HG02973 (cell line): ENCODE measurements at regions not wholly inside any gene's neighbourhood (a gene's known extent, or its start where the extent isn't known, plus 50 kb on each side); places are given as distances from the start of the nearest gene placed in this dataset.

ENCODE experiments used
- ATAC-seq: cut with Tn5 transposase; IDR thresholded peaks from one replicate; pipeline ENCODE4 v1.9.1; 2021; ENCODE audit warnings: moderate library complexity; ENCODE audit not compliant: unreplicated experiment

DNA sequence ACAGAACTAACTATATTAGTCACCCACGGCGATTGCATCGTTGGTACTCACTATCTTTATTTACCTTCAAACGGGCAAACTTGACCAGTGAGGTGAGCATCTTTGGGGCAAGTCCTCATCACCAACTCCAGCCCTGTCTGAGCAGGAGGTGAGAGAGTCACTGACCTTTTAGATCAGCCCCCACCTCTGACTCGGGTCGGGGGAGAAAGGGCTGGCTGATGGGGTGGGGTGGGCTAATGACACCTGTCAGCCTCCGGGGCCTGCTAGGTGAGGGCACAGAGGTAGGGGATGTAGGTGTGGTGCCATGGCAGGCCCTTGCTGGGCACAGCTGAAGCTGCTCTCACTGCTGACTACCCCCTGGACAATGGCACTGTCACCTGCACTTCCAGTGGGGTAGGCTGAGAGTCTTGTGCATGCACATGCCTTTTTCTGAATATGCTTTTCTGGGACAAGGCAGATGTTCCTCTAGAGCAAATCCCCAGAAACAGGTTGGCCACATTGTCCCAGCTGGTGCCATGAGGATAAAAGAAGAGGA lies 359.5 kb upstream of the MKI67 start:
- ATAC-seq, result no peak

DNA sequence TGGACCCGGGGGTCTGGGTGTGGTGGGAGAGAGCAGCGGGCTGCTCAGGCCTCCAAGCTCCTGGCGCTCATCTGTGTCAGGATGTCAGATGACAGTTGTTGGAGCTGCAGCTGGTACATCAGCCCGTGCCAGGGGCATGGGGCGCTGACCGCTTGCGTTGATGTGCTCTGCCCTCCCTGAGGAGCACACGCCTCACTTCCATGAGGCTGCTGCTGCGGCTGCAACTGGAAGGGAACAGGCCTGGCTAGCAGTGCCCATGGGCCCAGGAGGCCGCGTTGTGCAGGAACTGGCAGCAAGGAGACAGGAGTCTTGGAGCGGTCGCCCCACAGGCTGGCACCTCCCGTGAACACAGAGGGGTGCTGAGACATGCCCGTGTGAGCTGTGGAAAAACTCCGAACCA lies 361.3 kb upstream of the MKI67 start:
- no peak for ATAC-seq

DNA sequence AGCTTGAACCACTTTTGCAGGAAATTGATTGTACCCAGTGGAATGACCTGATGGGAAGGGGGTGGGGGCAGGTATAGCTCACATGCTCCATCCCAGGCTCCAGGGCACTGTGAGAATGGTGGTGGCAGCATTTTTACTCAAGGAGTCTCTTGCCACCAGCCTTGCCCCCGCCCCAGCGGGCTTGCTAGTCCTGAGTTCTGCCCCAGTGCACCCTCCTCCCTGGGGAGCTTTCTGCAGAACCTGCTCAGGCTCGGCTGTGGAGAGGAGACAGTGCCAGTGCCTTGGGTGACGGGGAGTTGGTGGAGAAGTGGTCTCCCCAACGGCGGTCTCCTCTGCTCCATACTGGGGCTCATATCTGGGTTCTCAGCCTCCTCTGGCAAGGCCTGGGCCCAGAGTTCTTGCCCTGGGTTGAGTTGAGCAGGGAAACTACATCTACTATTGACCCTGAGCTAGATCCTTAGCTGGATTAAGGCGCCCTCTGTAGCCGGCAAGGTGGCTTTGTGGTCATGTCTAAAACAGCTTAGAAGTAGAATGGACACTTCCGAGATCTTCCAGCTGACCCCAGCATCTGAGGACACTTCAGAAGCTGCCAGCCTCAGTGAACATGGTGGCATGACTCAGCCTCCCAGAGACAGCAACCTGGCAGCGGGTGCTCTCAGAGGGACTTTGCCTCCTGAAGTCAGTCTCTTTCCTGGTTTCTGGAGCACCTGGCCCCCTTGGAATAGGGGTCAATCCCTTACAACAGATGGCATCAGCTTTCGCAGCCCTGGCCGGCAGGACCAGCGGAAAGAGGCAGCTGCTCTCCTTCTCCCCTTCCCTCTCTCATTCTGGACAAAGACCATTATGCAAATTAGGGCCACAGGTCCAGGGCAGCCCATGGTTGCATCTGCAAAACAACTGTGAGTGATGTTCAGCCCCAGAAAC lies 363.4 kb upstream of the MKI67 start:
- ATAC-seq, result no peak

DNA sequence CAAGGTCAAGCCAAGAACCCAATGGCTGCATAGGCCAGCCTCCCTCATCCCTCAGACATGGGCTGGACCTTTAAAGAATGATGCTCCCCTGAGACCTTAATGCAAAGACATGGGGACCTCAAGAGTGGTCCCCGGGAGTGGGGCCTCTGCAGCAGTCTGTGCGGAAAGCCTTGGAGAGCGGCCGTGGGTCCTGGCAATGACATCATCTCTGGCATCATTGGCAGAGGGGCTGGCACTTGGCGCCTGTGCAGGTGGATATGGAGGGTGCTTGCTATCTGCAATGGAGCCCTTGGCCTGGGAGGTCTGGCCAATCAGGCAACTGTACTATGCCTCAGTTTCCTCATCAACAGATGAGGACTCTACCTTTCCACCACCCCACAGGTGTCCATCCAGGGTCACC lies 365.5 kb upstream of the MKI67 start:
- ATAC-seq, result no peak

DNA sequence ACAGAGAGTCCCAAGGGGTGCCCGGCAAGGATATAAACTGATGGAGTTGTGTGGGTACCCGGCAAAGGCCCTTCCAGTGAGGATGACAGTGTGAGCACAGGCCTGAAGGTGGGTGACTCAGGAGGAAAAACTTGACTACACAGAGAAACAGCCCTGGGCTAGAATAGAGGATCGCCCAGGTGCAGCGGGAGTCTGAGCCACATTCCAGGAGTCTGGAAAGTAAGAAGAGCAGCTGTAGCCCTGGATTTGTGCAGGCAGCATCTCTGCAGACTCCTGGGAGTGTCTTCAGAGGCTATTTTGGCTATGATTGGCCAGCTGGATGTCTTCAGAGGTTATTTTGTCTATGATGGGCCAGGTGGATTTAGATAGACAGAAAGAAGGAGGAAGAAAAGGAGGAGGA lies 367.6 kb upstream of the MKI67 start:
- no peak for ATAC-seq

DNA sequence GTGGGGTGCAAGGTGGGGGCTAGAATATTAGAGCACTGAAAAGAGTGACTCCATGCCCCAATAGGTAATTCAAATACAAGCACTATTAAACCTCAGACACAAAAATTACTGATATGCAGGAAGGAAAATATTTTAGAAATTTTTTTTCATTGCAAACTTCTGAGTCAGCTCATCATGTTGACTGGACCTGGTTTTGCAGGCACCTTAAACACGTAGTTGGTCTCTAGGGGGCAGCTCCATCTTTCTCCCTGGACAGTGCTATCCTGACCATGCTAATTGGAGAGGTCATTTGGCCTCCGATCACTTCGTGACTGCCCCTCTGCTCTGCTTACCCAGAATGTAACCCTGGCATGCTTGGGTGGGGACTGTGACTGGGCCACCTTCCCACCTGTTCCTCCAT lies 368.4 kb upstream of the MKI67 start:
- no peak for ATAC-seq

DNA sequence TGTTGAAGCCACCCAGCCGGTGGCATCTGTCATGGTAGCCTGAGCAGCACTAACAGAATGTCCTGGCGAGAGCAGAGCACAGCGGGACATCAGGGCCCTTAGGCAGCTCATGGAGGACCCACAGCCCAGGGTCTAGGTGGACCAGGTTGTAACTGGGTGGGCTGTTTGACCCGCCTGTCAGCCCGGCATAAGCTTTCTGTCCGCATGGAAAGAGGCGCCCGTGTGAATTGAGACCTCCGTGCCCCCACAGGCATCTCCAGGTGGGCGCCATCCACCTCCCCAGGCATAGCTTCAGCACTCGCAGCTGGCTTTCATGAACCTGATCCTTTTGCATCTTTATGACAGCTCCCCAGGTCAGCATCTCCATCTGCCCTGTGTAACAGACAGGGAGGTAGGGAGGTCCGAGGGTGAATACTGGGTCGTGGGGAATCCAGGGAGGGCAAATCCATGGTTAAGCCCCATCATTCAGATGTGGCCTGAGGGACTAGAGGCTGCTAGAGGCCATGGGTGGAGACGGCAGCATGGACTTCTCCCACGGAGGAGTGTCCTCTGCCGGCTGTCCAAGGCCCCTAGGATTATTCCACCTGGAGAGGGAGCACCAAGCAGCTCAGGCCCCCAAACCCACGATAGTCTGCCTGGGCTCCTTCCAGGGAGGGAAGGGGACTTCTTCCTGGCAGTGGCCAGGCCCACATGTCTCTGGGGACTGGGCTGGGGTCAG lies 371.6 kb upstream of the MKI67 start:
- ATAC-seq, result no peak

GRCh38 chr10:128498378-128498730 lies 372.1 kb upstream of the MKI67 start:
- ATAC-seq, result no peak

- no peak for ATAC-seq
Observed at GRCh38 chr10:128498746-128499145, 372.5 kb upstream of the MKI67 start.

DNA sequence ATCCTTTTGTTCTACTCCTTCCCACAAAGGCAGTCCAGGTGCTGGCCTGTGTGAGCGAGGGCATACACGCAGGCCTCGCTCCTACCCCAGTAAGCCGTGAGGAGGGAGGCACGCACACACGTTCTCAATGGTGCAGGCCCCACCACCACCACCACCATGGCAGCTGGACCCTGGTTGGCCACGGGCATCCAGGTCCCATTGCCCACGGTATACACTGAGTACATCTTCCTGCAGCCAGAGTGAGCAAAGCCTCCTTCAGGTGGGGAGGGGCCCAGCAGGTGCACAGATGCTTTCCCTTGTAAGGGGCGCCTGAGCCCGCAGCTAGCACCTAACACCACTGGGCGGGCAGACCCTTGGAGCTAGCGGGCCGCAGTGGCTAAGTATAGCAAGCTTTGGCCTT lies 373.3 kb upstream of the MKI67 start:
- ATAC-seq, result no peak

- ATAC-seq, result no peak
Observed at GRCh38 chr10:128499956-128500355, 373.7 kb upstream of the MKI67 start.

DNA sequence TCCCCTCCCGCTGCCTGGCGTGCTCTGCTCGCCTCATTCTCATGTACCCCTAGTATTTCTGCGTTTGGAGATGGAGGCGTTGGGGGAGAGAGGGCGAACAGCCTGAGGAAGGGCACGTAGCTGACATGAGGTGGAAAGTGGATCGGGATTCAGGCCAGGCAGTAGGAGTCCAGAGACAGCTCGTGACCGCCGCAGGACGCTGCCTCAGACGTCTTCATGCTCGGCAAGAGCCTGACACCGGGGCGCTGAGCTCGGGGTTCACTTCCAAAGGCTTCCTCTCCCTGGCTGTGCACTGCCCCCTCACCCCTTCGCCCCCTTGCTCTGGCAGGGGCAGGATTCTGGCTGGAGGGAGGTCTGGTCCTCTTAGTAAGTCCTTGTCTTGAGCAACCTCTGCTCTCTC lies 374.4 kb upstream of the MKI67 start:
- no peak for ATAC-seq

DNA sequence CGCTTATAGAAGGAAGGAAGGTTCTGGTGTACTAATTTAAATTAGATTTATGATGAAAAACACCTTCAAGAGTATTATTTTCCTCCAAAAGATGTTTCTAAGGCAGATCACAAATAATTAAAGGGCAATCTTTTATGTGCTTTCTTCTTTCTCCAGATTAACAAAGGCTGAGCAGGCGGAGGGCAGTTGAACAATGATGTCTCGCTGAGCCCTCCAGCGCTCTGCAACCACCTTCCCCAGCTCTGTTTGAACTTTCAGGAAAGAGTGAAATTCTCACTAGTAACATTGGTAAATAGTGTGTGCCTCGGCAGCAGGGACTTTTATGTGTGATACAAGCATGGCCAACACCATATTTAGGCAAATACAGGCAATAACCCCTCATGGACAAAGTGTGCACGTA lies 379.1 kb upstream of the MKI67 start:
- ATAC-seq, result no peak

DNA sequence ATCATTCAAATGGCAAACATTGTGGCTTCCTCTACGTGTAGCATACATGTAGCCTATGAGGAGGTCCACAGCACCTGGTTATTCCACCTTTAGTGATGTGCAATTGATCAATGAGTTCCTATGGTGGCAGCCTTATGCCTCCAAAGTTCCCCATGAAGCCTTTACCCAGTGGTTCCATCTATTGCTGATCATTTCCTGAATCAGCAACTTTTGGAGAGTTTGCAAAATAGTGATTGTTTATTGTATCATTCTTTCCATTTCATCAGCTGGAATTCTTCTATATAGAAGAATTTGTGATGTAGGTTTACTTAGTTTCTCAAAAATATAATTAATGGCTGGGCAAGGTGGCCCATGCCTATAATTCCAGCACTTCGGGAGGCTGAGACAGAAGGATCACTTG lies 380.2 kb upstream of the MKI67 start:
- ATAC-seq, result no peak

DNA sequence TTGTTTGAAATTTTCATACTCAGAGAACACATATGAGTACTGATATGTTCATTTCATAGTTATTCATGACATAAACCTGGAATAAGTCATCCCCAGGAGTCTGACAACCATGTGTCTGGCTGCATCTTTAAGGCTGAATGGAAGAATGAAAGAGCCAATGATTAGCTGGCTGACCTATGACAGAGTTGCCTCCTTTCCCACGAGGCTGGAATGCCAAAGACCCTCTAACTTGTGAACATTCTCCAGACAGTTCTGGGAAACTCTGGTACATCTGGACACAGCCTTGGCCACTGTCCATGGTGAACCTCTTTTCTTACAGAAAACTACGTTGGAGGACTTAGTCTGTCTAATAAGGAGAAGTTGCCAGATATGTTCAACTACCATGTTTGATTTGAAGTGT lies 380.8 kb upstream of the MKI67 start:
- no peak for ATAC-seq

DNA sequence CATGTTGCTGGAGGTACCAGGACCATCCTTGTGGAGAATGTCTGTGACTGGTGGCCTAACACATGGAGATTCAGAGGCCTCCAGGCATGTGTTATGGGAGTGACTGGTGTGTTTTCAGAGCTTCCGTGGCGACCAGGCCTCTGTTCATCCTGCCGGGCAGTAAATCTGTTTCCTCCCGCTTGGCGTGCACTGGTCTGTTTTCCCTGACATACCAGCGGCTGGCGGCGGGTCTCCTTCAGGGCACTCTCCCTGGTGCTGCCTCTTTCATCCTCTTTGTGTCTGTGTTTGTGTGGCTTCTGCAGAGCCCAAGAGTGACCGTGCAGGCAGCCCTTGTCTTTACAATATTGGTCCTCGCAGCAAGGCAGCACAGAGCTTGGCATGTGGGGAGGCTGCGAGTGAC lies 385.1 kb upstream of the MKI67 start:
- no peak for ATAC-seq

DNA sequence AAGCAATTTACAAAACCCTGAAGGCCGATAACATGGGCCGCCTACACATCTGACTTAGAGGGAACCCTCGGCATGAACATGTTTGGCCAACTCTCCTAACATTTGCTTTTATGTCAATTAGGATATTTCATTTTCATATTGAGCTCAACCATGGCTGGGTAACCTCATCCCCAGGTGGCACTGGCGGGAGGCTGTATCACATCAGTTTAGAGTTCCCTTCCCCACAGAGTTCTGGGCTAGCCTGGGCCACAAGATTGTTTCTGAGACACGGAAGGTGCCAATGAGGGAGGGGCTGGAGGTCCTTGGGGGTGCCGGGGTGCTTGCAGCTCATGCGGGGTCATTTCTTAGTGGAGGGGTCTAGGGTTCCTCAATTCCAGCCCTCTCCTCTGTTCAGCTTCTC lies 386.5 kb upstream of the MKI67 start:
- no peak for ATAC-seq

GRCh38 chr10:128514536-128514935 lies 388.3 kb upstream of the MKI67 start:
- ATAC-seq, result no peak

GRCh38 chr10:128516180-128516579 lies 390.0 kb upstream of the MKI67 start:
- ATAC-seq, result no peak

DNA sequence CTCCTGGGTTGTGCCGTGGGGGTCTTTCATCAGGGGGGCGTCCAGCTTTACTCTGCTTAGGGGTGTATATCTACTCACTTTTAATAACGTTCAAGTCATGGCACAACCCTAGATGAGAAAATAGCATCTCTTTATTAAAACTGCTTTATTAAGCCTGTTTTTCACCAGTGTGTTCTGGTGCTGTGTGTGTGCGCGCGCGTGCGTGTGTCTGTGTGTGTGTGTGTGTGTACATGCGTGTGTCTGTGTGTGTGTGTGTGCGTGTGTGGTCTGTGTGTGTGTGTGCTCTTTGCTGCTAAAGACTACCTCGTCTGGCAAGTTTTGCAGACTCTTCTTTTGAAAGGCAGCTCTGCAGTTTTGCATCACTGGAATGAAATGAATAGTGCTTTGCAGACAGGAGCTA lies 390.9 kb upstream of the MKI67 start:
- ATAC-seq, result no peak

- no peak for ATAC-seq
Observed at GRCh38 chr10:128518000-128518399, 391.8 kb upstream of the MKI67 start.

GRCh38 chr10:128519581-128519980 lies 393.4 kb upstream of the MKI67 start:
- ATAC-seq, result no peak
